Right lobe of liver (tissue), 6 donors: ENCODE measurements at regions not wholly inside any gene's neighbourhood (a gene's known extent, or its start where the extent isn't known, plus 50 kb on each side); places are given as distances from the start of the nearest gene placed in this dataset.

Experiments
- ATAC-seq, 4 donors: fragments of 200-7000 bp; cut with Tn5 transposase; one replicate each; pipeline ENCODE4 v1.9.1; 2020; ENCODE audit warnings: mild to moderate bottlenecking in 4 of 4, moderate library complexity in 4 of 4
- DNase-seq, 3 donors: peaks; one replicate each; pipeline ENCODE4 v3.0.0-alpha.2; 2020
- H3K27ac ChIP-seq, 3 donors: fragments of 200-600 bp; one replicate each; pipeline ENCODE4 v1.8.0; 2022
- H3K27me3 ChIP-seq, 2 donors: fragments of 200-600 bp; one replicate each; pipeline ENCODE4 v1.8.0; 2022
- H3K36me3 ChIP-seq, 4 donors: fragments of 200-600 bp; sonication (generic) in 1 of 4; one replicate each; pipeline versions ENCODE4 v1.5.1 to v1.8.0; 2017 to 2022; ENCODE audit warnings: control low read depth in 1 of 4
- H3K4me1 ChIP-seq, 4 donors: fragments of 200-600 bp; sonication (generic) in 1 of 4; one replicate each; pipeline versions ENCODE4 v1.5.1 to v1.8.0; 2017 to 2022; ENCODE audit warnings: control low read depth in 1 of 4
- H3K4me3 ChIP-seq, 3 donors: fragments of 200-600 bp; one replicate each; pipeline ENCODE4 v1.8.0; 2022
- H3K9me3 ChIP-seq, 4 donors: fragments of 200-600 bp; sonication (generic) in 1 of 4; one replicate each; pipeline versions ENCODE4 v1.5.1 to v1.8.0; 2017 to 2022; ENCODE audit warnings: control low read depth in 1 of 4
- CTCF ChIP-seq, 4 donors: fragments of 200-600 bp in 3 of 4; fragments of 450-650 bp in 1 of 4; IDR thresholded peaks; one replicate each; pipeline versions ENCODE4 v1.5.1 to v1.8.0; 2016 to 2022; ENCODE audit warnings: antibody characterized with exemption in 4 of 4, mild to moderate bottlenecking in 2 of 4
- POLR2A ChIP-seq: fragments of 450-650 bp; IDR thresholded peaks from one replicate; pipeline ENCODE4 v1.6.1; 2017; ENCODE audit warnings: antibody characterized with exemption, mild to moderate bottlenecking
- WGBS: methylation state at CpG from one replicate; pipeline ENCODE4 v1.1.6; 2018; ENCODE audit warnings: low coverage, low lambda C conversion rate; ENCODE audit not compliant: insufficient coverage; ENCODE audit errors: missing lambda C conversion rate; 5-methylcytosine and 5-hydroxymethylcytosine counted together
- intact Hi-C, 2 donors: fragments of 100-400 bp; cut with DNase I; formaldehyde crosslinking; loops; one replicate each; pipeline versions ENCODE4 v1.11.2 to v1.14.1; 2022
- donor health status: DM: no; HTN: yes; CAD: no.
- donor health status: DM: no; HTN: no; CAD: no.
- donor health status: DM: no; HTN: no; CAD: no.
- donor health status: DM: no; HTN: yes; CAD: no.
- donor health status: DM: no; HTN: yes; CAD: no.

- Histone ChIP-seq H3K27ac (no peak overlapping the region), H3K27me3 (no peaks in the 10 kb centered on the region), H3K4me3 (no peak overlapping the region), H3K36me3 (no peaks in the 10 kb centered on the region), H3K4me1 (no peaks in the 10 kb centered on the region), H3K9me3 (no peaks in the 10 kb centered on the region)
- intact Hi-C loops, result no loop called here
- DNase-seq (no peak), ATAC-seq (peak; percentile 18 to 72 (median 54))
- 50% methylated on average over 2 of the region's 2 CpGs for WGBS
- TF ChIP-seq POLR2A (no peak), CTCF (IDR thresholded peaks at IDR 0.05) (no peak)
Observed at GRCh38 chr14:58731465-58732293, 93.9 kb downstream of the DACT1 start.

- intact Hi-C loops, result no loop called here
- no peaks in the 10 kb centered on the region for H3K27me3 ChIP-seq
- DNase-seq (no peak), ATAC-seq (no peak)
- no peaks in the 10 kb centered on the region for H3K4me1 ChIP-seq
- no peaks in the 10 kb centered on the region for H3K9me3 ChIP-seq
- H3K36me3 ChIP-seq, result no peaks in the 10 kb centered on the region
- H3K27ac ChIP-seq, result no peak overlapping the region
- H3K4me3 ChIP-seq, result no peak overlapping the region
- TF ChIP-seq POLR2A (no peak), CTCF (IDR thresholded peaks at IDR 0.05) (no peak)
Observed at GRCh38 chr14:58732387-58732786, 94.6 kb downstream of the DACT1 start.

GRCh38 chr14:58733451-58734208, 95.9 kb downstream of the DACT1 start:
- no peak overlapping the region for H3K27ac ChIP-seq
- H3K9me3 ChIP-seq, result no peaks in the 10 kb centered on the region
- no peak for TF ChIP-seq CTCF (IDR thresholded peaks at IDR 0.05)
- TF ChIP-seq POLR2A, result no peak
- H3K27me3 ChIP-seq, result no peaks in the 10 kb centered on the region
- no peaks in the 10 kb centered on the region for H3K4me1 ChIP-seq
- WGBS, result 53% methylated on average over 1 of the region's 1 CpG
- H3K36me3 ChIP-seq, result no peaks in the 10 kb centered on the region
- DNase-seq (no peak), ATAC-seq (no peak)
- intact Hi-C loops, result no loop called here
- no peak overlapping the region for H3K4me3 ChIP-seq

- WGBS, result 50% methylated on average over 4 of the region's 4 CpGs
- H3K36me3 ChIP-seq, result no peaks in the 10 kb centered on the region
- H3K27me3 ChIP-seq, result no peaks in the 10 kb centered on the region
- no peak overlapping the region for H3K4me3 ChIP-seq
- H3K9me3 ChIP-seq, result no peaks in the 10 kb centered on the region
- no peak overlapping the region for H3K27ac ChIP-seq
- intact Hi-C loops, result no loop called here
- TF ChIP-seq POLR2A (no peak), CTCF (IDR thresholded peaks at IDR 0.05) (no peak)
- no peak for DNase-seq
- no peaks in the 10 kb centered on the region for H3K4me1 ChIP-seq
- ATAC-seq, result peak in 3 of 4 donors; percentile 31 to 44 (median 38)
Observed at GRCh38 chr14:58735596-58735995, 97.8 kb downstream of the DACT1 start.
